ENCODE measurements at regions not wholly inside any gene's neighbourhood (a gene's known extent, or its start where the extent isn't known, plus 50 kb on each side); places are given as distances from the start of the nearest gene placed in this dataset.

- no peak for TF ChIP-seq CTCF (IDR thresholded peaks at IDR 0.05)
- no peak for TF ChIP-seq POLR2A (IDR thresholded peaks at IDR 0.05)
Observed at GRCh38 chr22:45067731-45068130, 57.9 kb upstream of the PHF21B start.

Measured in esophagus squamous epithelium (tissue), 4 donors.